Smooth muscle cell of the brain vasculature (primary cell): ENCODE measurements at regions not wholly inside any gene's neighbourhood (a gene's known extent, or its start where the extent isn't known, plus 50 kb on each side); places are given as distances from the start of the nearest gene placed in this dataset.
"Not testable (repeated sequence)": the region's sequence is repeated elsewhere in the genome, so short reads cannot be mapped to it uniquely, and the experiment has no call there.

Experiments used
- DNase-seq: peaks from one replicate; pipeline ENCODE4 v3.0.0-alpha.2; 2012; ENCODE audit warnings: low read depth, low spot score

GRCh38 chr10:9877978-9878377 is 1139.7 kb upstream of the CELF2 start:
- DNase-seq: no peak

GRCh38 chr10:9878383-9878782 is 1139.3 kb upstream of the CELF2 start:
- no peak for DNase-seq

- no peak for DNase-seq
These were observed 1131.9 kb upstream of the CELF2 start for GRCh38 chr10:9885761-9886160.

GRCh38 chr10:9886772-9887171 is 1130.9 kb upstream of the CELF2 start:
- DNase-seq: no peak

GRCh38 chr10:9895453-9895852 is 1122.2 kb upstream of the CELF2 start:
- no peak for DNase-seq

GRCh38 chr10:9895981-9896380 is 1121.7 kb upstream of the CELF2 start:
- DNase-seq: no peak

- DNase-seq: no peak
These were observed 1118.9 kb upstream of the CELF2 start for GRCh38 chr10:9898633-9899395.

- no peak for DNase-seq
These were observed 1116.9 kb upstream of the CELF2 start for GRCh38 chr10:9900751-9901150.

GRCh38 chr10:9901971-9902370 is 1115.7 kb upstream of the CELF2 start:
- no peak for DNase-seq

GRCh38 chr10:9910446-9910845 is 1107.2 kb upstream of the CELF2 start:
- no peak for DNase-seq

- DNase-seq: no peak
These were observed 1106.2 kb upstream of the CELF2 start for GRCh38 chr10:9911488-9911887.

- DNase-seq: no peak
These were observed 1103.7 kb upstream of the CELF2 start for GRCh38 chr10:9913876-9914514.

GRCh38 chr10:9921544-9921943 is 1096.1 kb upstream of the CELF2 start:
- no peak for DNase-seq

GRCh38 chr10:9922126-9922870 is 1095.4 kb upstream of the CELF2 start:
- DNase-seq: no peak

- DNase-seq: no peak
These were observed 1091.7 kb upstream of the CELF2 start for GRCh38 chr10:9926003-9926402.

- no peak for DNase-seq
These were observed 1090.8 kb upstream of the CELF2 start for GRCh38 chr10:9926881-9927280.

- no peak for DNase-seq
These were observed 1078.0 kb upstream of the CELF2 start for GRCh38 chr10:9939716-9940115.

- DNase-seq: no peak
These were observed 1073.0 kb upstream of the CELF2 start for GRCh38 chr10:9944690-9945089.

- no peak for DNase-seq
These were observed 1067.6 kb upstream of the CELF2 start for GRCh38 chr10:9950070-9950469.

GRCh38 chr10:9951481-9952257 is 1066.0 kb upstream of the CELF2 start:
- no peak for DNase-seq

- no peak for DNase-seq
These were observed 1060.3 kb upstream of the CELF2 start for GRCh38 chr10:9957351-9957750.

- DNase-seq: not testable (repeated sequence)
These were observed 1059.8 kb upstream of the CELF2 start for GRCh38 chr10:9957876-9958275.
